Neural cell (in vitro differentiated cells): ENCODE measurements at regions not wholly inside any gene's neighbourhood (a gene's known extent, or its start where the extent isn't known, plus 50 kb on each side); places are given as distances from the start of the nearest gene placed in this dataset.

Experiments
- CTCF ChIP-seq: fragments of 450-650 bp; IDR thresholded peaks from 2 replicates; pipeline ENCODE4 v1.5.1; 2014; ENCODE audit warnings: antibody characterized with exemption, mild to moderate bottlenecking, moderate library complexity; ENCODE audit not compliant: poor library complexity, severe bottlenecking
- EZH2 ChIP-seq: fragments of 200-600, 300-800 bp; shearing (Covaris generic), sonication (generic); IDR thresholded peaks from 2 replicates; pipeline ENCODE4 v1.6.1; 2014; ENCODE audit warnings: antibody characterized with exemption, low read length, borderline replicate concordance, mild to moderate bottlenecking; ENCODE audit not compliant: insufficient read depth, poor library complexity, severe bottlenecking
- MXI1 ChIP-seq: fragments of 450-650 bp; conservative IDR thresholded peaks from 2 replicates; pipeline ENCODE4 v1.6.1; 2014; ENCODE audit warnings: antibody characterized with exemption, mild to moderate bottlenecking; ENCODE audit not compliant: poor library complexity, severe bottlenecking
- RAD21 ChIP-seq: fragments of 450-650 bp; conservative IDR thresholded peaks from 2 replicates; pipeline ENCODE4 v1.6.1; 2014; ENCODE audit warnings: antibody characterized with exemption, mild to moderate bottlenecking, moderate library complexity

DNA sequence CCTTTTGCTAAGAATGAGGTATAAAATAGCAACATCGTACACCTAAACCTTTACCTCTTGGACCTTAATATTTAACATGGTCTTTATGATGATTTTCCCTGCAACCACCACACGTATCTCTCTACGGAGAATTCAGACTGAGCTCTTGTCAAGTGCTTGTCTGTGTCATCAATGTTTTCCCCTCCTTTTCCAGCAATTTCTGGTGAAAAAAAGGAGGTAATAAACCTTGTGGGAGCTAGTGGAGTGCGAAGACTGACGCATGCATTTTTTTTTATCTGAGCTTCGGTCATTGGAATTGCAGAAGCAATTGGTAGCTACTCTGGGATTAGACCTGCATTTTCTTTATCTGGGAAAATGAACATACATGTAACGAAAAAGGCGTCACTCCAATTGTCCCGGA lies 527.6 kb downstream of the TMEM114 start:
- no peak for TF ChIP-seq CTCF
- TF ChIP-seq EZH2, result no peak
- TF ChIP-seq RAD21, result no peak
- no peak for TF ChIP-seq MXI1
